A673 (cell line): ENCODE measurements at regions not wholly inside any gene's neighbourhood (a gene's known extent, or its start where the extent isn't known, plus 50 kb on each side); places are given as distances from the start of the nearest gene placed in this dataset.

Experiments
- EZH2 ChIP-seq: fragments of 200-600 bp; sonication (generic); IDR thresholded peaks from 2 replicates; pipeline ENCODE4 v1.6.1; 2017; ENCODE audit warnings: borderline replicate concordance, low read depth, mild to moderate bottlenecking, mixed read lengths, antibody characterized with exemption, low read length; ENCODE audit not compliant: poor library complexity, severe bottlenecking
- TF ChIP-seq, protein P1 (sequence below): fragments of 300-800, 200-600 bp; sonication (generic); conservative IDR thresholded peaks from 2 replicates; pipeline ENCODE4 v1.5.1; 2017; ENCODE audit warnings: low read depth, mild to moderate bottlenecking, antibody characterized with exemption, low read length, moderate library complexity, mixed read lengths

DNA sequence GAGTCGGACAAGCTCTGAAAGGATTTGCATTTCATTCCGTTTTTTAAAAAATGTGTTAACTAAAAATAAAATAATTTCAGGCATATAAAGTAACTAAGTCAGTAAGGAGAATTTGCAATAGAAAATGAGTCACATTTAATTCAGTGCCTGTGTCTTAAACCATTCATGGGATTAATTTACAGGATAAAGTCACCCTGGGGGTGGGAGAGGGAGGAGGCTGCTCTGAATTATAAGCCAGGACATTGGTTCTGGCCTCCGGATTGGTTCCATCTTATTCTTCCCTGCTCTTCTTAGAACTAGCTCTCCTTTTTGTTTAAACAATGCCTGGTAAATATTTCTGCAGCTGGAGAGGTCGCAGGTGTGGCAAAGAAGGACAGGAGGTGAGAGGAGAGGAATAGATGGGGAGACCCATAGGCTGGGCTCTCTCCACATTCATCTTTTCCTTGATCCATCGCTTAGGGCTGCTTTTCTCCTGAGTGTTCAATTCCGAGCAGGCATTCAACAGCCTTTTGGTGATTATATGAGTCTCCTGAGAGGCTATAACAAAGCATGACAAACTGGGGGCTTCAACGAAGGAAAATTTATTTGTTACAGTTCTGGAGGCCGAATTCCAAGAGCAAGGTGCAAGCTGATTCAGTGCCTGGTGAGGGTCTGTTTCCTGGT lies 319.2 kb downstream of the PHKB start:
- TF ChIP-seq, protein P1, sequence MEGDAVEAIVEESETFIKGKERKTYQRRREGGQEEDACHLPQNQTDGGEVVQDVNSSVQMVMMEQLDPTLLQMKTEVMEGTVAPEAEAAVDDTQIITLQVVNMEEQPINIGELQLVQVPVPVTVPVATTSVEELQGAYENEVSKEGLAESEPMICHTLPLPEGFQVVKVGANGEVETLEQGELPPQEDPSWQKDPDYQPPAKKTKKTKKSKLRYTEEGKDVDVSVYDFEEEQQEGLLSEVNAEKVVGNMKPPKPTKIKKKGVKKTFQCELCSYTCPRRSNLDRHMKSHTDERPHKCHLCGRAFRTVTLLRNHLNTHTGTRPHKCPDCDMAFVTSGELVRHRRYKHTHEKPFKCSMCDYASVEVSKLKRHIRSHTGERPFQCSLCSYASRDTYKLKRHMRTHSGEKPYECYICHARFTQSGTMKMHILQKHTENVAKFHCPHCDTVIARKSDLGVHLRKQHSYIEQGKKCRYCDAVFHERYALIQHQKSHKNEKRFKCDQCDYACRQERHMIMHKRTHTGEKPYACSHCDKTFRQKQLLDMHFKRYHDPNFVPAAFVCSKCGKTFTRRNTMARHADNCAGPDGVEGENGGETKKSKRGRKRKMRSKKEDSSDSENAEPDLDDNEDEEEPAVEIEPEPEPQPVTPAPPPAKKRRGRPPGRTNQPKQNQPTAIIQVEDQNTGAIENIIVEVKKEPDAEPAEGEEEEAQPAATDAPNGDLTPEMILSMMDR, result no peak
- no peak for TF ChIP-seq EZH2
